ENCODE measurements at regions not wholly inside any gene's neighbourhood (a gene's known extent, or its start where the extent isn't known, plus 50 kb on each side); places are given as distances from the start of the nearest gene placed in this dataset.
A peak's percentile ranks its signal among the peaks of the same experiment; 100 is the strongest.
"Not testable (repeated sequence)": the region's sequence is repeated elsewhere in the genome, so short reads cannot be mapped to it uniquely, and the experiment has no call there.

DNA sequence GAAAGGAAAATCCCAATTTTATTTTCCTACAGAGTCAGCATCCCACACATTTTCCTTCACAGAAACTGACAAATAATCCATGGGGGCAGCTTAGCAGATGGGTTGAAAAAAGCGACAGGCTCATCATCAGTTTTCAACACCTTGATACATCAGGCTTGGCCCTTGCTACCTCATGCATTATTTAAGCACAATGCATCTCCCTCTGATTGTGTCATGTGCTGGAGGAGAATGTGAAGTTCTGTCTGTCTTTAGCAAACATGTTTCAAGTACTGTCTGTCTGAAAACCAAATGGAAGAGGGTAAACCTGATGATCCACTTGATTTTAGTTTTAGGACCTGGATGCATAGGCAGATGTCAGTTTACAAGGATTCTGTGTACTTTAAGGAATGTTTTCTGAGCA is 128.6 kb upstream of the ADAMTS9 start:
- ATAC-seq (ENCODE audit: poor library complexity) (no peak), DNase-seq (no peak)
- intact Hi-C loops (cut with DNase I): no loop called here

DNA sequence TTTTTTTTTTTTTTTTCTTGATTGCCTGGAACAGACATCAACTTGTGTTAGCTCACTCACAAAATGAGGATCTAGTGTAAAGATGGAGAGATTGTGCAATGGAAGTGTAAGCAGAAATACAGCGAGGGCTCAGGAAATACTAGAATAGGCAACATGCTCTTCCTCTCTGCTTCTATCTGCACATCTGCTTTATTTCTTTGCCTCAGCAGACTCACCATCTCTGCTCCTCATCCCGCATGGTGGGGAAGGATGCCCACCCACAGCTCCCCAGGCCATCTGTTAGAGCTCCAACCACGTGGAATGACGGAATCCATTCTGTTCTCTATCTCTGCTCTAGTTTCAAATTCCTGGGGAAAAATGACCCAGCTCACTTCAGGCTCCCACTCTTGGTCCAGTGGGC is 128.0 kb upstream of the ADAMTS9 start:
- peak; percentile 41 for ATAC-seq (ENCODE audit: poor library complexity)
- intact Hi-C loops (cut with DNase I): no loop called here
- DNase-seq: no peak

- no peak for DNase-seq
- intact Hi-C loops (cut with DNase I): no loop called here
Measured at GRCh38 chr3:64815195-64815631, 127.4 kb upstream of the ADAMTS9 start.

GRCh38 chr3:64814351-64814750 is 126.6 kb upstream of the ADAMTS9 start:
- intact Hi-C loops (cut with DNase I): no loop called here
- no peak for DNase-seq
- ATAC-seq (ENCODE audit: poor library complexity): peak; percentile 63

More at GRCh38 chr3:64815195-64815631, 127.4 kb upstream of the ADAMTS9 start:
- peak; percentile 87 for ATAC-seq (ENCODE audit: poor library complexity)

- intact Hi-C loops (cut with DNase I): no loop called here
- no peak for ATAC-seq (ENCODE audit: poor library complexity)
- no peak for DNase-seq
Measured at GRCh38 chr3:64813326-64813725, 125.5 kb upstream of the ADAMTS9 start.

DNA sequence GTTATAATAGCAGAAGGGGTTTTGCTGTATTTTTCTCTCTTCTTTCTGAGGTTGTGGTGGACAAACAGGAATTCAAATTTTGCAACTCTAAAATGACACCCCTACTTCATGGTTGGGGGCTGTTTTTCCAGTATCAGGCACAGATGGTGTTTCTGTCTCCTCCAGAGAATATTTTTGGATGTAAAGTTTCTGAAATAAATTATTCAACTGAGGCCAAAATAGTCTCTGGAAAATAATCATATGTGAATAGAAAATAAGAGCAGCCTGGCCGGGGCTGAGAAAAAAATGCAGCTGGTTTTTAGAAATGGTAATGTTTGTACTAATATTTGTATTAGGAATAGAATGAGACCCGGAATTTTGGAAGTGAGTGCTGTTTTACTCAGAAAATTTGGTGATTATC is 121.3 kb upstream of the ADAMTS9 start:
- intact Hi-C loops (cut with DNase I): no loop called here
- ATAC-seq (ENCODE audit: poor library complexity): no peak
- no peak for DNase-seq

GRCh38 chr3:64808061-64808460 is 120.3 kb upstream of the ADAMTS9 start:
- DNase-seq (no peak), ATAC-seq (ENCODE audit: poor library complexity) (no peak)
- intact Hi-C loops (cut with DNase I): no loop called here

GRCh38 chr3:64806668-64807605 is 119.1 kb upstream of the ADAMTS9 start:
- intact Hi-C loops (cut with DNase I): no loop called here
- ATAC-seq (ENCODE audit: poor library complexity) (no peak), DNase-seq (no peak)

DNA sequence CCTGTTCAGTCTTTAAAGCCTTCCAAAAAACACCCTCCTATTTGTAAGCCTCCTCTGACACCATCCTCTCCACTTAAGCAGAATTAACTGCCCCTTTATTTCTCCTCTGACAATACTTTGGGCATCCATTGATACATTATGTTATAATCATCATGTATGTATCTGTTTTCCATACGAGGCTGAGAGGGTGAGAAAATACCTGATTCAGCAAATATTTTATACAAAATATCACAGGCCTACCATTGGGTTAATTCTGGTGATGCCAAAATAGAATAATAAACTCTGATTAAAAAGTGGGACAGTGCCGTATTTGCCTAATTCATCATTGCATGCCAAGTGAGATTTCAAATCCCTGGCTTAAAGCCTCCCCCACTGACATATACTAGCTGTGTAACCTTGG is 118.2 kb upstream of the ADAMTS9 start:
- ATAC-seq (ENCODE audit: poor library complexity) (no peak), DNase-seq (no peak)
- intact Hi-C loops (cut with DNase I): no loop called here

DNA sequence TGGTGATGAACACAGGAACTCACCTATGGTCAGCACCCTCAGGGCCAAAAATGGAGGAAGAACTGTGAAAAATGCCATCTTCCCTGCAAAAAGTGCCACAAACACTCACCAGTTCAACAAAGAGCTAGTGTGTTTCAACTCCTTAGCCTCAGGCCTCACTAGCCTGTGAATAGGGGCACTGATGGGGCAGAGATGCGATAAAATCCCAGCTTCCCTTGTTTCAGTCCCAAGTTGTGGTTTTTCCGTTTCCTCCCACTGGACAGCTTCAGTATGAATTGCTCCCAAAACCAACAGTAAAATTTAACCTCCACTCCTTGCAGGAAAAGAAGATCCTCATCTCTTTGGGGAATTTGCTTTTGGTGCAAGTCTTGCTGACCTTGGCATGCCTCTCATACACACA is 117.4 kb upstream of the ADAMTS9 start:
- DNase-seq: no peak
- intact Hi-C loops (cut with DNase I): no loop called here
- ATAC-seq (ENCODE audit: poor library complexity): no peak

DNA sequence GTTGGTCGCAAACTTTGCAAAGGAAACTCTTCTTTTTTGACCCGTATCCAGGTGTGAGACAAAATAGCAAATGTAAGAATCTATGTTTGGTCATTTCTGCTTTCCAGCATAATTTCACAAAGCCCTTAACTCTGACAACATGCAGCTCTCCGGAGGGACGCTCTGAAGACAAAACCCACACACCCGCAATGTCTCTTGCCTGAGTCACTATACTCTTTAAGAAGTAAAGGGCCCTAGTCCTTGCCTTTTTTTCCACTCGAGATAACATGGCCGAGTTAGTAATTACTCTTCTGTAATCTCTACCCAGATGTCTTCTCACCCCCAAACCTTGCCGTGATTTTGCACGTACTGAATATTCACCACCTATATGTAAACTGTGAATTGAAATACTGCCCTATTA is 115.7 kb upstream of the ADAMTS9 start:
- DNase-seq (no peak), ATAC-seq (ENCODE audit: poor library complexity) (no peak)
- intact Hi-C loops (cut with DNase I): no loop called here

DNA sequence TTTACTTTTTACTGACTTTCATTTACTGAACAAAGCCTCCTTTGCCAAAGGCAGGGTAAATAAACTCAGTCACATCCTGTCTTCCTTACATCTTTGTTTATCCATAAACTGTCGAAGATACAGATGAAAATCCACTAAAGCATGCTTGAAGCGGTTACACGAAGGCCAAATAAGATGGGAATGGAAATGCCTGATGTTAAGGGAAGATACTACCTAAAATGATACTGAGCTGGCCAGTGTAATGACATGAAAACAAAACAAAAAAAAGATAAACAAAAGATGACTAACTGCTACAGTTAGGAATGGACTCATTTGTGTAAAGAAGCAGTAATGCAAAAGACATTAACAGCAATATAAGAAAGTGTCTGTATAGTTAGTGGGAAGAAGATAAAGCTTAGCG is 114.7 kb upstream of the ADAMTS9 start:
- ATAC-seq (ENCODE audit: poor library complexity) (no peak), DNase-seq (no peak)
- intact Hi-C loops (cut with DNase I): no loop called here

DNA sequence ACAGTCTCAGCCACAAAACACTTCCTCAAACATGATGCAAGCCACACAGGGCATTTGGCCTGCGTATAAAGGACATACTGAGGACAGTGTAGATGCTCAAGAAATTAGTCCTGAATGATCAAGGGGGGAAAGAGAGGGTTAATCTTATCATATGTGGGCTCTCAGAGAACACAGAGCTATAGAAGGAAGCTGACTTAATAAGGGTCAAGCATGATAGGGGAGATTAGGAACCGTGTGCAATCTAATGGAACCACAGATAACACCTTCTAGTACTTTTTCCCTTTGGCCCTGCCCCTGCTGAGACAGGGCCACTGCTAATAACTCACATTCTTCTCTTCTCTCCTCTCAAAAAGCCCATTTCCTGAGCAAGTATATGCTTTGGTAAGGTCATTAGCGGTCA is 114.1 kb upstream of the ADAMTS9 start:
- ATAC-seq (ENCODE audit: poor library complexity) (no peak), DNase-seq (no peak)
- intact Hi-C loops (cut with DNase I): no loop called here

- DNase-seq (no peak), ATAC-seq (ENCODE audit: poor library complexity) (no peak)
- intact Hi-C loops (cut with DNase I): no loop called here
Measured at GRCh38 chr3:64799606-64800005, 111.8 kb upstream of the ADAMTS9 start.

DNA sequence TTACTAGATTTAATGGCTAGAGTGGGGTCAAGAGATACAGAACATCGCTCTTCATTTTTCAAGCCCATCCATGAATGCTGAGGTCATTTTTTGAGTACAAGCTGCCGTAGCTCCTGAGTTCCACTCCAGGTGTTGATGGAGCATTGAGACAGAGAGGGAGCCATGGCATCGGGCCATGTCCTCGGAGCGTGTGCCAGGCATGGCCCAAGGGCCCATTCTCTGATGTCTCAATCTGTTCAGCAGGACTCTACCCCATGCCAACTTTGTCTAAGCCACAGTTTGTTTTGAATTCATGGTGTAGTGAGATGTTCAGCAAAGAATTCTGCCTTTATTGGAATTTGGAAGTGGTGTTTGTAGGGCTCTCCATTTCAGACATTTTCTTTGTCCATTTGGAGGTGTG is 110.5 kb upstream of the ADAMTS9 start:
- intact Hi-C loops (cut with DNase I): no loop called here
- ATAC-seq (ENCODE audit: poor library complexity): peak; percentile 79
- peak; percentile 56 for DNase-seq

DNA sequence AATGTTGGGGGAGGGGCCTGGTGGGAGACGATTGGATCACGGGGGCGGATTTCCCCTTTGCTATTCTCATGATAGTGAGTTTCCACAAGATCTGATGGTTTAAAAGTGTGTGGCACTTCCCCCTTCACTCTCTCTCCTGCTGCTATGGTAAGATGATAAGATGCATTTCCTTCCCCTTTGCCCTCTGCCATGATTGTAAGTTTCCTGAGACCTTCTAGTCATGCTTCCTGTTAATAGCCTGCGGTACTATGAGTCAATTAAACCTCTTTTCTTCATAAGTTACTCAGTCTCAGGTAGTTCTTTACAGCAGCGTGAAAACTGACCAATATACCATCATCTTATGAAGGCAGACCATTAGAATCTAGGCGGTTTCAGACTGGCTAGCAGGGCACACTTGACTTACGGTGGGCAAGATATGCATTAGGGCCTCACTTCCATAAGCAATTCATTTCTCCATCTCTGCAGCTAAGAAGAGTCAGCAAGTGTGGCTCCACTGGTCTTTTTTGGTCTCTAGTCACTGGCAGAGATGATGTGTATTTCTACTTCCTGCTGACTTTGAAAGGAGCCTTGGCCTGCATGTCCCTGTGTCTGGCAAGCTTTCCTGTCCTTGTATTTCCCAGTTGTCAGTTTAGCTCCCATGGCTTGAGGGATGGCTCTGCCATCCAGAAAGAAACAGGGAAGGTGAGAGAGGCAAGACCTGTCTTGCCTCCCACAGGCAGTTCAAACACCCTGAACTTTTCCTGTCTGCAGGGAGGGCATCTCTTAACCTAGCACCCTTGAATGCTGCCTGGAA is 109.0 kb upstream of the ADAMTS9 start:
- ATAC-seq (ENCODE audit: poor library complexity) (peak; percentile 16), DNase-seq (no peak)
- intact Hi-C loops (cut with DNase I): no loop called here

GRCh38 chr3:64792445-64792844 is 104.6 kb upstream of the ADAMTS9 start:
- no peak for DNase-seq
- ATAC-seq (ENCODE audit: poor library complexity): peak; percentile 43
- intact Hi-C loops (cut with DNase I): no loop called here

GRCh38 chr3:64789111-64789510 is 101.3 kb upstream of the ADAMTS9 start:
- ATAC-seq (ENCODE audit: poor library complexity): no peak
- intact Hi-C loops (cut with DNase I): no loop called here
- no peak for DNase-seq

GRCh38 chr3:64783200-64783599 is 95.4 kb upstream of the ADAMTS9 start:
- DNase-seq (no peak), ATAC-seq (ENCODE audit: poor library complexity) (peak; percentile 66)
- intact Hi-C loops (cut with DNase I): no loop called here

DNA sequence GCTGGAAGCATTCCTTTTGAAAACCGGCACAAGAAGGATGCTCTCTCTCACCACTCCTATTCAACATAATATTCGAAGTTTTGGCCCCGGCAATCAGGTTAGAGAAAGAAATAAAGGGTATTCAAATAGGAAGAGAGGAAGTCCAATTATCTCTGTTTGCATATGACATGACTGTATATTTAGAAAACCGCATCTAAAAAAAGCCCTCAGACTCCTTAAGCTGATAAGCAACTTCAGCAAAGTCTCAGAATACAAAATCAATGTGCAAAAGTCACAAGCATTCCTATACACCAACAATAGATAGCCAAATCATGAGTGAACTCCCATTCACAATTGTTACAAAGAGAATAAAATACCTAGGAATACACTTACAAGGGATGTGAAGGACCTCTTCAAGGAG is 93.1 kb upstream of the ADAMTS9 start:
- intact Hi-C loops (cut with DNase I); ATAC-seq (ENCODE audit: poor library complexity); DNase-seq: not testable (repeated sequence)
